GM12875 (cell line): ENCODE measurements at regions not wholly inside any gene's neighbourhood (a gene's known extent, or its start where the extent isn't known, plus 50 kb on each side); places are given as distances from the start of the nearest gene placed in this dataset.

Source experiments
- H3K4me3 ChIP-seq: one replicate; pipeline ENCODE4 v1.5.1; 2011; ENCODE audit warnings: low read depth, low read length, control low read depth
- CTCF ChIP-seq: IDR thresholded peaks from 2 replicates; pipeline ENCODE4 v1.5.1; 2011; ENCODE audit warnings: low read depth, mild to moderate bottlenecking, control low read depth, inconsistent platforms, low read length, moderate library complexity, borderline replicate concordance; ENCODE audit not compliant: insufficient read depth

GRCh38 chr9:120281665-120282064 lies 298.3 kb downstream of the CDK5RAP2 start:
- TF ChIP-seq CTCF, result no peak
- no peak overlapping the region for H3K4me3 ChIP-seq

DNA sequence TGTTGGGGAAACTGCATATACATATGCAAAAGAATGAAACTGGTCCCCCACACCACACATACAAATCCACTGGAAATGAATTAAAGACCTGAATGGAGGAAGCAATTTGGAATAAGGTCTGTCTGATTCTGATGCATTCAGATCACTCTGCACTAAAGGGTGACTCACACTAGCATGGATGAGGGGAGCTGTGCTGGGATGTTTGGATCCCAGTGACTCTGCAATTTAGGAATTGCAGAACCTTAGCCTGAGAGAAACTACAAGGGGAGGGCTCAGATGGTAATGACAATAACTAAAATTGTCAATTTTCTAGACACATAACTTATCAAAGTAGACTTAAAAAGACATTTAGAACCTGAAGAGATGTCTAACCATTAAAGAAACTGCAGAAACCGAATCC lies 312.0 kb downstream of the CDK5RAP2 start:
- no peak overlapping the region for H3K4me3 ChIP-seq
- TF ChIP-seq CTCF, result no peak

DNA sequence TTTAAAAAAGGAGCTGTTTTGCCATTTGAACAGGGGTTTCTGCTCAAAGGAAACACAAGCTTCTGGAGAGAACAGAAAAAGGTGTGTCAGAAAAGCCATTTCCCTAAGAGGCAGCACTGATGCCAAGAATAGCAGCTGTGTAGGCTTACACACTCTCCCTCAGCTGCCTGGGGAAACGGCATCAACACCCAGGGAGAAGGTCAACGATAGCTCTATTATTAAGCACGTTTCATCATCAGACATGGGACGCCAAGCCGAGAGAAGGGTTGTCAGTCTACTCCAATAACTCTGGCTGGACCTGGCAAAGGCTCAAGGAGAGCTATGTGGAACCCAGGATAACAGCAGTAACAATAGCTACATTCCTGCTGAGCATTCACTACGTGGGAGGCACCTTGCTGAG lies 314.2 kb downstream of the CDK5RAP2 start:
- H3K4me3 ChIP-seq, result no peak overlapping the region
- TF ChIP-seq CTCF, result no peak

DNA sequence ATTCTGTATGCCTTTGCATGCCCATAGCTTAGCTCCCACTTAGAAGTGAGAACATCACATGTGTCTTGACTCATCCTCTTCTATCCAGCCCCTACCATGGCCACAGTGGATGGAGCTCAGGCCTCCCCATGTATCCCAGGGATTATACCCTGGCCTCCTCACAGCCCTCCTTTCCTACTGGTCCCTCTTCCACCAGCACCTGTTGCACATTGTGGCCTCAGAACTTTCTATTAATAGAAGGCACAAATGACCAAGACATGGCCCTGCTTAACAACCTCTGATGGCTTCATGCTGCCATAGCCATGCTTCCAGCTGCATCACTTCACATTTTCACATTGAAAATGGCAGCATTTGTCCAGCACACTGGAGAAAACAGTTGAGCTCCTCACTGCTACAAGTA lies 315.4 kb downstream of the CDK5RAP2 start:
- no peak for TF ChIP-seq CTCF

DNA sequence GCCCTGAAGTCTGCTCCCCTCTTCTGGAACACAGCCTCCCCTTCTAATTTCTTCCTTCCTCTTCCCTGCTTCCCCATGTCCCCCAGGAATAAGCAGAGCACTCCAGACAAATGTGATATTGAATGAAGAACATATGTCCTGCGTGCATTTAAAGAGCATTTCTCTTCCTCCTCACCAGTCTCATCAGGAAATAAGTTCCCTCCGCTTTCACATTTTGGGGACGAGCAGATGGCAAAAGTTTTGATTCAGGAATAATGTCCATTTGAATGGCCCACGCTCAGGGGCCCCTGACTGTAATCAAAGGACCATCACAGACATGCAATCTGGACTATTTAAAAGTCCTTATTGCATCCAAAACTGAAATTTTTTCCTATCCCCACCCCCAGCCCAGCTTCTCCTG lies 316.1 kb downstream of the CDK5RAP2 start:
- no peak overlapping the region for H3K4me3 ChIP-seq
- no peak for TF ChIP-seq CTCF

More for the DNA sequence above, 315.4 kb downstream of the CDK5RAP2 start:
- no peak overlapping the region for H3K4me3 ChIP-seq

DNA sequence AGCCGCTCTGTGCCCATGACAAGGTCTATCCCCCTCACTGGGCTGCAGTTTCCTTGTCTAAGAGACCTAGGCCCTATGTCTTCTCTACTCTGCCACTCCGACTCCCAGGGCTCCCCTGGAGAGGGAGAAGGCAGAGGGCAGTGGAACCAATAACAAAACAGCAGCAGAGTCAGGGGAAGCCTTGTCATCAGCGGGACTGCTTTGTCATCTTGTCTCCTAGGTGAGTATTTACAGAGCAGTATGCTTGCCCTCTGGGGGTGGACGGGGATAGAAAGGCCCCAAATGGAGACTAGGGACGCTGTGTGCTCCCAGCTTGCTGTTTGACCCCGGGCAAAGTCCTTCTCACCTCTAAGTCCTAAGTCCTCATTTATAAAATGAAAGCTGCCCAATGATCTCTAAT lies 318.5 kb downstream of the CDK5RAP2 start:
- no peak for TF ChIP-seq CTCF
- no peak overlapping the region for H3K4me3 ChIP-seq

GRCh38 chr9:120259100-120259499 lies 320.9 kb downstream of the CDK5RAP2 start:
- H3K4me3 ChIP-seq, result no peak overlapping the region
- no peak for TF ChIP-seq CTCF
